ENCODE measurements at regions not wholly inside any gene's neighbourhood (a gene's known extent, or its start where the extent isn't known, plus 50 kb on each side); places are given as distances from the start of the nearest gene placed in this dataset.

- CTCF ChIA-PET = no interaction called here
- TF ChIP-seq, protein P1, sequence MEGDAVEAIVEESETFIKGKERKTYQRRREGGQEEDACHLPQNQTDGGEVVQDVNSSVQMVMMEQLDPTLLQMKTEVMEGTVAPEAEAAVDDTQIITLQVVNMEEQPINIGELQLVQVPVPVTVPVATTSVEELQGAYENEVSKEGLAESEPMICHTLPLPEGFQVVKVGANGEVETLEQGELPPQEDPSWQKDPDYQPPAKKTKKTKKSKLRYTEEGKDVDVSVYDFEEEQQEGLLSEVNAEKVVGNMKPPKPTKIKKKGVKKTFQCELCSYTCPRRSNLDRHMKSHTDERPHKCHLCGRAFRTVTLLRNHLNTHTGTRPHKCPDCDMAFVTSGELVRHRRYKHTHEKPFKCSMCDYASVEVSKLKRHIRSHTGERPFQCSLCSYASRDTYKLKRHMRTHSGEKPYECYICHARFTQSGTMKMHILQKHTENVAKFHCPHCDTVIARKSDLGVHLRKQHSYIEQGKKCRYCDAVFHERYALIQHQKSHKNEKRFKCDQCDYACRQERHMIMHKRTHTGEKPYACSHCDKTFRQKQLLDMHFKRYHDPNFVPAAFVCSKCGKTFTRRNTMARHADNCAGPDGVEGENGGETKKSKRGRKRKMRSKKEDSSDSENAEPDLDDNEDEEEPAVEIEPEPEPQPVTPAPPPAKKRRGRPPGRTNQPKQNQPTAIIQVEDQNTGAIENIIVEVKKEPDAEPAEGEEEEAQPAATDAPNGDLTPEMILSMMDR (IDR thresholded peaks at IDR 0.05; ENCODE audit: unreplicated experiment) = no peak
- H3K9me3 Mint-ChIP-seq (ENCODE audit: unreplicated experiment) = no peaks in the 10 kb centered on the region
- no peaks in the 10 kb centered on the region for H3K36me3 Mint-ChIP-seq (ENCODE audit: insufficient read depth, unreplicated experiment)
- intact Hi-C loops (cut with micrococcal nuclease) = no loop called here
- no TSS peak for BruUV-seq (replicated peaks)
- H3K27me3 Mint-ChIP-seq (ENCODE audit: insufficient read depth, unreplicated experiment) = peaks cover 40% of the 10 kb centered on the region
- no peak overlapping the region for H3K27ac Mint-ChIP-seq (ENCODE audit: low read depth, unreplicated experiment)
- POLR2A ChIA-PET = no interaction called here
- no peak for DNase-seq (ENCODE audit: unreplicated experiment)
- H3K4me3 Mint-ChIP-seq (ENCODE audit: unreplicated experiment) = no peak overlapping the region
- H3K4me1 Mint-ChIP-seq (ENCODE audit: insufficient read depth, unreplicated experiment) = no peaks in the 10 kb centered on the region
Measured at GRCh38 chr9:135196474-135196873, 109.0 kb downstream of the OLFM1 start.

DNA sequence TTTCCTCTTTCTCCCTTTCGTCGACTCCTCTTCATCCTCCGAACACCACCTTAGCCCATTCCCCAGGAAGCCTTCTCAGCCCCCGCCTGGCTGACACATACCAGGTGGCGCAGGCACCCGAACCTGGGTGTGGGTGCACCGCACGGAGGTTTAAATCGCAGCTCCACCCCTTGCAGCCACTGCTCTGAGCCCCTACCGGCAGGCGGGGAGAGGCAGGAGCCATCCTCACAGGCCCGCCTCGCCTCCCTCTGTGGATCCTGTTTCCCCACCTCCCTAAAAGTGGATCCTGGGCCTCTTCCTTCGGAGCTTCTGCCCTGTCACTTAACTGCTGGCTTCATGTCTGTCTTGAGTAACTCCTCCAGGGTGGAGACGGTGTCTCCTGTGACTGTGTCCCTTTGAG, 110.7 kb downstream of the OLFM1 start:
- peaks cover 37% of the 10 kb centered on the region for H3K27me3 Mint-ChIP-seq (ENCODE audit: insufficient read depth, unreplicated experiment)
- intact Hi-C loops (cut with micrococcal nuclease) = no loop called here
- no peak overlapping the region for H3K27ac Mint-ChIP-seq (ENCODE audit: low read depth, unreplicated experiment)

GRCh38 chr9:135198586-135199285, 111.3 kb downstream of the OLFM1 start:
- Mint-ChIP-seq H3K27me3 (ENCODE audit: insufficient read depth, unreplicated experiment) (peaks cover 31% of the 10 kb centered on the region), H3K4me1 (ENCODE audit: insufficient read depth, unreplicated experiment) (no peaks in the 10 kb centered on the region), H3K36me3 (ENCODE audit: insufficient read depth, unreplicated experiment) (no peaks in the 10 kb centered on the region), H3K4me3 (ENCODE audit: unreplicated experiment) (no peak overlapping the region), H3K9me3 (ENCODE audit: unreplicated experiment) (no peaks in the 10 kb centered on the region), H3K27ac (ENCODE audit: low read depth, unreplicated experiment) (no peak overlapping the region)
- ChIA-PET CTCF (interaction anchor here (0.9 to 1.0 kb wide), 2 partner anchors 214 kb away, joined by 3 to 5 read pairs; no protein-coding TSS in a partner anchor), POLR2A (no interaction called here)
- intact Hi-C loops (cut with micrococcal nuclease) = no loop called here
- no TSS peak for BruUV-seq (replicated peaks)
- no peak for DNase-seq (ENCODE audit: unreplicated experiment)
- TF ChIP-seq, protein P1 (IDR thresholded peaks at IDR 0.05; ENCODE audit: unreplicated experiment) = no peak

More for the DNA sequence above, 110.7 kb downstream of the OLFM1 start:
- H3K4me1 Mint-ChIP-seq (ENCODE audit: insufficient read depth, unreplicated experiment) = no peaks in the 10 kb centered on the region
- CTCF ChIA-PET = interaction anchor here (0.9 kb wide), 1 partner anchor 215 kb away, joined by 5 read pairs; no protein-coding TSS in a partner anchor
- no peaks in the 10 kb centered on the region for H3K9me3 Mint-ChIP-seq (ENCODE audit: unreplicated experiment)
- H3K36me3 Mint-ChIP-seq (ENCODE audit: insufficient read depth, unreplicated experiment) = no peaks in the 10 kb centered on the region
- POLR2A ChIA-PET = no interaction called here
- TF ChIP-seq, protein P1 (IDR thresholded peaks at IDR 0.05; ENCODE audit: unreplicated experiment) = no peak
- DNase-seq (ENCODE audit: unreplicated experiment) = no peak
- no peak overlapping the region for H3K4me3 Mint-ChIP-seq (ENCODE audit: unreplicated experiment)
- no TSS peak for BruUV-seq (replicated peaks)

DNA sequence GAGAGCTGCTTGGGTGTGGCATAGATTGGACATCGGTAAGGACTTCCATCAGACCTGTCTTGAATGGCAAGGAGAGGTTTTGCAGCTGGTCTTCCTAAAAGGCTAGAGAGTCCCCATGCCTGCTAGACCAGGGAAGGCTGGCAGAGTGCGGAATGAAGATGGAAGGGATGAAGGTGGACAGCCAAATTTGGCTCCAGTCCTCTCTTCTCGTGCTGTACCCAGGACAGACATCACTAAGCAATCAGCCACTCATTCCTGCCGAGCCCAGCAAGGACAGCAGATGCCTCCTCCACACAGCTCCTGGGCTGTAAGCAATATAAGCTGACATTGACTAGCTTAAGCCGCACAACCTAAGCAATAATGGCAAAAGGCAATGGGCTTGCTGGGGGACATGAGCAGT, 112.0 kb downstream of the OLFM1 start:
- no peak overlapping the region for H3K27ac Mint-ChIP-seq (ENCODE audit: low read depth, unreplicated experiment)
- ChIA-PET CTCF (interaction anchor here (1.0 kb wide), 1 partner anchor 213 kb away, joined by 3 read pairs; no protein-coding TSS in a partner anchor), POLR2A (no interaction called here)
- H3K36me3 Mint-ChIP-seq (ENCODE audit: insufficient read depth, unreplicated experiment) = no peaks in the 10 kb centered on the region
- DNase-seq (ENCODE audit: unreplicated experiment) = no peak
- intact Hi-C loops (cut with micrococcal nuclease) = no loop called here
- no TSS peak for BruUV-seq (replicated peaks)
- TF ChIP-seq, protein P1 (IDR thresholded peaks at IDR 0.05; ENCODE audit: unreplicated experiment) = no peak
- no peaks in the 10 kb centered on the region for H3K4me1 Mint-ChIP-seq (ENCODE audit: insufficient read depth, unreplicated experiment)
- H3K9me3 Mint-ChIP-seq (ENCODE audit: unreplicated experiment) = no peaks in the 10 kb centered on the region
- H3K27me3 Mint-ChIP-seq (ENCODE audit: insufficient read depth, unreplicated experiment) = peaks cover 30% of the 10 kb centered on the region
- H3K4me3 Mint-ChIP-seq (ENCODE audit: unreplicated experiment) = no peak overlapping the region

All from MCF 10A (cell line).